ENCODE measurements at regions not wholly inside any gene's neighbourhood (a gene's known extent, or its start where the extent isn't known, plus 50 kb on each side); places are given as distances from the start of the nearest gene placed in this dataset.

GRCh38 chr7:69129524-69129923 lies 468.8 kb upstream of the AUTS2 start:
- in situ Hi-C loops (cut with HindIII; ENCODE audit: low sequenced_read_pairs): no loop called here

GRCh38 chr7:69129951-69130350 lies 468.3 kb upstream of the AUTS2 start:
- in situ Hi-C loops (cut with HindIII; ENCODE audit: low sequenced_read_pairs): no loop called here

DNA sequence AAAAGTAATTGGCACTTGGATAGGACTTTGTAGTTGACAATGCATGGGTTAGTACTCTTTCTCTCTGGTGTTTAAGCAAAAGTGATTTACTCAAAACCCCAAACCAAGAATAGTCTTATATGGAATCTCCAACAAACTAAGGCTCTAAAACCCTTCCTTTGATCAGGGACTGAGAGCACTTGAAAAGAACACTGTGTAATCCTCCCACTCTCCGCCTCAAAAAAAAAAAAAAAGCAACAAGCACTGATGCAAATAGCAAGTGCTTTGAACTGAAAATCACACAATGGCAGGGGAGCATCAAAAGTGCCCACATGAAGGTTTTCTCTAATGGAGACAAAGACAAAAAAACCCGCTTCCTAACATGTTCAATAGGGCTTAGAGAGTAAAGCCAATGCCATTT lies 467.9 kb upstream of the AUTS2 start:
- in situ Hi-C loops (cut with HindIII; ENCODE audit: low sequenced_read_pairs): no loop called here

GRCh38 chr7:69134316-69134715 lies 464.0 kb upstream of the AUTS2 start:
- in situ Hi-C loops (cut with HindIII; ENCODE audit: low sequenced_read_pairs): no loop called here

- in situ Hi-C loops (cut with HindIII; ENCODE audit: low sequenced_read_pairs): no loop called here
Measured at GRCh38 chr7:69147631-69148030, 450.6 kb upstream of the AUTS2 start.

GRCh38 chr7:69149804-69150782 lies 448.2 kb upstream of the AUTS2 start:
- in situ Hi-C loops (cut with HindIII; ENCODE audit: low sequenced_read_pairs): no loop called here

- in situ Hi-C loops (cut with HindIII; ENCODE audit: low sequenced_read_pairs): no loop called here
Measured at GRCh38 chr7:69162326-69162725, 435.9 kb upstream of the AUTS2 start.

DNA sequence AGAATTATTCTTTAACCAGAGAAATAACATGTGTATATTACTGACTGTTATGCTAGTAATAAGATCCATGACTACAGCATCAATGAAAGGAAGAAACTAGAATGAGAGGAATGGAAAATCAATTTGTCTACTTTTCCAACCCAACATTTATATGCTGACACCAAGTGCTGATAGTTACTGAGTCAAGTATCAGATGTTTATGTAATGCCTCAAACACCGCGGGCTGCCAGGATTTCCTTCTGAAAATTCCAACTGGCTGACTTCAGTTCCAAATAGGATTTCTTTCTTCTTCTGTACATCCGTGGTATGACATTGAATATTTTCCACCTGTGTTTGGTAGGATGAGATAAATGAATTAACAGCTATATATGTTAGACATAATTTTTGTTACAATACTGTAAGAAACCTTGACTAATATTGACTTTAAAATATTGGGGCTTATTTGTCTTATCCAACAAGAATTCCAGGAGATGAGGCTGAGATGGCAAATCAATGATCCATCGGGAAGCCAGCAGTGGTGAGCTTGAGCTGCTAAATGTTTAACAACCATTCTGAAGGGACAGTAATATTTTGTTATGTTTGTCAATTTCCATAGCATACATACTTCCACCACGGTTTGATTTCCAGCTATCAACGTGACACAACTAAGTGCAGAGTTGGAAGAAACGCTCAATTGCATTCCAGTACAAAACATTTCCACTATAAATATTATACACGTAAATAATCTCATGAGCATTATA lies 435.2 kb upstream of the AUTS2 start:
- in situ Hi-C loops (cut with HindIII; ENCODE audit: low sequenced_read_pairs): no loop called here

DNA sequence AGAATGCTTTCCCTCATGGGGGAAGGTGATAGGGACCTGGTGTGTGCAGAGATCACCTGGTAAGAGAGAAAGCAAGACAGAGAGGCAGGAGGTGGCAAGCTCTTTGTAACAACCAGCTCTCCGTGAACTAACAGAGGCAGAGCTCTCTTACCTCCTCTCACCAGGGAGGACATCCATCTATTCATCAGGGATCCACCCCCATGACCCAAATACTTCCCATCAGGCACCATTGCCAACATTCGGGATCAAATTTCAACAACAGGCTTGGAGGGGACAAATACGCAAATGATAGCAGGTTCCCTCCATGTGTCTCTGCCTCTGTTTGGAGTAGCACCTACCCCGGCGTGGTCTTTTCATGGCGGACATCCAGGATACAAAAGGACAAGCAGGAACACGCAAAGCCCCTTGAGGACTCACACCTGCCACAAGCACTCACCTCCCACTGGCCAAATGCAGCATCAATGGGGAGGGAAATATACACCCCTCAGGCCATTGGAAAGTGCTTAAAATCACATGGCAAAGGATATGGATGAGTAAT lies 431.2 kb upstream of the AUTS2 start:
- in situ Hi-C loops (cut with HindIII; ENCODE audit: low sequenced_read_pairs): no loop called here

- in situ Hi-C loops (cut with HindIII; ENCODE audit: low sequenced_read_pairs): no loop called here
Measured at GRCh38 chr7:69169386-69169785, 428.9 kb upstream of the AUTS2 start.

DNA sequence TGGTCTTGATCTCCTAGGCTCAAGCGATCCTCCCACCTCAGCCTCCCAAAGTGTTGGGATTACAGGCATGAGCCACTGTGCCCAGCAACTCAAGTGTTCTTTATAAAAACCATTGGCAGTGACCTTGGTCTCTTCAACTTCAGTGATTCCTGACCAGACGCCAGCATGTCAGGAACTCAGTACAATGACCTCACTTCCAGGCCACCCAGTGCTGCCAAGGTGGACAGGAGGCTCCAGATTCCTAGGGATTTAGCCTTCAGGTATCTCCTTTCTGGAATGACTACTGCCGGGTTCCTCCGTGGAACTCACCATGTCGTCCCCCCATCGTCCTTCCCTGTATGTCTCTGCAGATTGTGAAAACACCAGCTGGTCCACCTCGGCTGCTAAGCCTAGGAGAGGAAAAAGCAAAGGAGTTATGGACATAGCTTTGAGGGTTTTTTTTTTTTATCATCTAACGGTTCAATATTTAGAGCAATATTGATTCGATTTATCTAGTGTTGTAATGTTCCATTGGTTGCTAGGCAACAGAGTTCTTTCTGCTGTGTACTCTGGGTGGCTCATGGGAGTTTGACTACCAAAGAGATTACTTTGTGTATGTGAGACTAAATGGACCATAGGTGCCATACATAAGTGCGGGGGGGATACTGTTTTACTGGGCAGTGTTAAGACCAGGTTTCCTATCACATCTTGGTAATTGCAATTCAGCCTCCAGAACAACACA lies 425.8 kb upstream of the AUTS2 start:
- in situ Hi-C loops (cut with HindIII; ENCODE audit: low sequenced_read_pairs): no loop called here

- in situ Hi-C loops (cut with HindIII; ENCODE audit: low sequenced_read_pairs): no loop called here
Measured at GRCh38 chr7:69173341-69173740, 424.9 kb upstream of the AUTS2 start.

DNA sequence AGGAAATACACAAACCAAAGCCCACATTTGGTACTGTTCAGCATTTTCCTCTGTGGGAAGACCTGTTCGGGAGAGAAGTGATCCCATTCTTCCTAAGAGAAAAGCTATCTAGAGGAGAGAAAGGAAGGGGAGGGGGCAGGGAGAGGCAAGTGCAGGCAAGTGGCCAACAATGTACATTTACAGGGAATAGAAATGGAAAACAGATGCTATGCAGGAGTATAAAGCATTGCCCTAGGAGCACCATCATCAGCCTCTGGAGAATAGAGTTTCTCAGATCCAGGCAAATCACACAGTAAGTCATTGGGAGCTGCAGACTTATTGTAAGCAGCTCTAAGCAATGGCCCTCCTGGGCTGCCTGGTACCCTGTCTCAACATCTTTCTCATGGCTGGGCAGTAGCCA lies 424.4 kb upstream of the AUTS2 start:
- in situ Hi-C loops (cut with HindIII; ENCODE audit: low sequenced_read_pairs): no loop called here

- in situ Hi-C loops (cut with HindIII; ENCODE audit: low sequenced_read_pairs): no loop called here
Measured at GRCh38 chr7:69176841-69177240, 421.4 kb upstream of the AUTS2 start.

DNA sequence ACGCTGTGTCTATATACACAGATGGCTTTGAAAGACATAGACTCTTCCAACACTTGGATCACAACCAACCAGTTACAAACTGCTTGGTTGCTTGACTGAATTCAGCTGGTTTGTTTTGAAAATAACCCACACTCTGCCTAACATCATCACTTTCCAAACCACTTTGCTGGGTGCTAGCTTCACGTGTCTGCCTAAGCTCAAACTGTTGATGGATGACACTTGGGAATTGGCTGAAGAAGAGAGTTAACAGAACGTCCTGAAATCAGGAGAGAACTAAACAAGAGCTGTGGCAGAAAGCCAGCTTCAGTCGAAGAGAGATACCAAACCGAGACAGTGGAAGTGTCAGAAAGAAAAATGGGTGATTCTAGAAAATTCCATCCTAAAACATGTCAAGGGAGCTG lies 420.8 kb upstream of the AUTS2 start:
- in situ Hi-C loops (cut with HindIII; ENCODE audit: low sequenced_read_pairs): no loop called here

- in situ Hi-C loops (cut with HindIII; ENCODE audit: low sequenced_read_pairs): no loop called here
Measured at GRCh38 chr7:69177941-69178494, 420.3 kb upstream of the AUTS2 start.

- in situ Hi-C loops (cut with HindIII; ENCODE audit: low sequenced_read_pairs): no loop called here
Measured at GRCh38 chr7:69180662-69181061, 417.6 kb upstream of the AUTS2 start.

GRCh38 chr7:69182596-69183467 lies 415.4 kb upstream of the AUTS2 start:
- in situ Hi-C loops (cut with HindIII; ENCODE audit: low sequenced_read_pairs): no loop called here

- in situ Hi-C loops (cut with HindIII; ENCODE audit: low sequenced_read_pairs): no loop called here
Measured at GRCh38 chr7:69184339-69184738, 413.9 kb upstream of the AUTS2 start.

DNA sequence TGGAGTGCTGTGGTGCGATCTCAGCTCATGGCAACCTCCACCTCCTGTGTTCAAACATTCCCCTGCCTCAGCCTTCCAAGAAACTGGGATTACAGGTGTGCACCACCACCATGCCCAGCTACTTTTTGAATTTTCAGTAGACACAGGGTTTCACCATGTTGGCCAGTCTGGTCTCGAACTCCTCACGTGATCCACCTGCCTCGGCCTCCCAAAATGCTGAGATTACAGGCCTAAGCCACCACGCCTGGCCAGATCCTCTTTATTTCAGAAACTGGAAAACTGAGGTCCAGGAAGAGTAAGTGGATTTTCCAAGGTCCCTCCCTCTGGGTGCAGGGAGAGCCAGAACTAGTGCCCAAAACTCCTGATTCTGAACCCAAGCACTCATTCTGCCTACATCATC lies 413.1 kb upstream of the AUTS2 start:
- in situ Hi-C loops (cut with HindIII; ENCODE audit: low sequenced_read_pairs): no loop called here

Measured in DLD1 (cell line).